Parathyroid adenoma (tissue), 2 donors: ENCODE measurements at regions not wholly inside any gene's neighbourhood (a gene's known extent, or its start where the extent isn't known, plus 50 kb on each side); places are given as distances from the start of the nearest gene placed in this dataset.

ENCODE experiments used
- H2AFZ ChIP-seq: fragments of 300-600 bp; sonication (generic); one replicate; pipeline ENCODE4 v1.7.0; 2017; ENCODE audit warnings: antibody characterized with exemption, mild to moderate bottlenecking
- H3K27ac ChIP-seq: fragments of 300-600 bp; sonication (generic); one replicate; pipeline ENCODE4 v1.7.0; 2017
- H3K27me3 ChIP-seq: fragments of 300-600 bp; sonication (generic); one replicate; pipeline ENCODE4 v1.7.0; 2017; ENCODE audit warnings: low read length; ENCODE audit not compliant: control insufficient read depth, insufficient read depth
- H3K36me3 ChIP-seq: fragments of 300-600 bp; sonication (generic); one replicate; pipeline ENCODE4 v1.7.0; 2017; ENCODE audit warnings: low read length; ENCODE audit not compliant: control insufficient read depth, insufficient read depth
- H3K4me1 ChIP-seq: fragments of 300-600 bp; sonication (generic); one replicate; pipeline ENCODE4 v1.7.0; 2017; ENCODE audit warnings: control low read depth
- H3K4me2 ChIP-seq: fragments of 300-600 bp; sonication (generic); one replicate; pipeline ENCODE4 v1.7.0; 2017; ENCODE audit warnings: low read length
- H3K4me3 ChIP-seq: fragments of 300-600 bp; sonication (generic); one replicate; pipeline ENCODE4 v1.7.0; 2017; ENCODE audit warnings: low read depth, low read length
- H3K79me2 ChIP-seq: fragments of 300-600 bp; sonication (generic); one replicate; pipeline ENCODE4 v1.7.0; 2017; ENCODE audit warnings: control low read depth
- H3K9ac ChIP-seq: fragments of 300-600 bp; sonication (generic); one replicate; pipeline ENCODE4 v1.7.0; 2017; ENCODE audit warnings: mild to moderate bottlenecking
- H3K9me3 ChIP-seq: fragments of 300-600 bp; sonication (generic); one replicate; pipeline ENCODE4 v1.7.0; 2017; ENCODE audit warnings: low read length; ENCODE audit not compliant: control insufficient read depth
- CTCF ChIP-seq: fragments of 300-600 bp; sonication (generic); IDR thresholded peaks from one replicate; pipeline ENCODE4 v1.7.0; 2017; ENCODE audit warnings: antibody characterized with exemption, mild to moderate bottlenecking
- donor health status: primary hyperparathyroidism.

GRCh38 chr6:90865513-90865912, 278.6 kb upstream of the MAP3K7 start:
- Histone ChIP-seq H3K9me3 (no peaks in the 10 kb centered on the region), H3K27me3 (no peaks in the 10 kb centered on the region), H2AFZ (no peak overlapping the region), H3K4me3 (no peak overlapping the region), H3K27ac (no peak overlapping the region), H3K4me1 (no peaks in the 10 kb centered on the region), H3K9ac (no peak overlapping the region), H3K4me2 (no peak overlapping the region), H3K36me3 (no peaks in the 10 kb centered on the region), H3K79me2 (no peaks in the 10 kb centered on the region)
- no peak for TF ChIP-seq CTCF

- Histone ChIP-seq H3K36me3 (no peaks in the 10 kb centered on the region), H3K27me3 (no peaks in the 10 kb centered on the region), H3K4me3 (no peak overlapping the region)
These were observed 276.2 kb upstream of the MAP3K7 start for GRCh38 chr6:90863043-90863442.

GRCh38 chr6:90860822-90861601, 274.1 kb upstream of the MAP3K7 start:
- Histone ChIP-seq H3K27ac (no peak overlapping the region), H3K36me3 (no peaks in the 10 kb centered on the region)
- TF ChIP-seq CTCF, result no peak

More at GRCh38 chr6:90863043-90863442, 276.2 kb upstream of the MAP3K7 start:
- H3K9me3 ChIP-seq, result no peaks in the 10 kb centered on the region
- H3K27ac ChIP-seq, result no peak overlapping the region
- H3K79me2 ChIP-seq, result no peaks in the 10 kb centered on the region
- no peak overlapping the region for H2AFZ ChIP-seq
- no peaks in the 10 kb centered on the region for H3K4me1 ChIP-seq
- no peak for TF ChIP-seq CTCF
- H3K4me2 ChIP-seq, result no peak overlapping the region
- H3K9ac ChIP-seq, result no peak overlapping the region

GRCh38 chr6:90859612-90860011, 272.7 kb upstream of the MAP3K7 start:
- H3K4me3 ChIP-seq, result no peak overlapping the region
- TF ChIP-seq CTCF, result no peak
- H3K79me2 ChIP-seq, result no peaks in the 10 kb centered on the region
- no peak overlapping the region for H2AFZ ChIP-seq
- H3K36me3 ChIP-seq, result no peaks in the 10 kb centered on the region
- no peak overlapping the region for H3K9ac ChIP-seq
- no peaks in the 10 kb centered on the region for H3K4me1 ChIP-seq
- H3K27me3 ChIP-seq, result no peaks in the 10 kb centered on the region
- H3K27ac ChIP-seq, result no peak overlapping the region
- no peak overlapping the region for H3K4me2 ChIP-seq
- no peaks in the 10 kb centered on the region for H3K9me3 ChIP-seq

More at GRCh38 chr6:90860822-90861601, 274.1 kb upstream of the MAP3K7 start:
- H3K4me2 ChIP-seq, result no peak overlapping the region
- H3K4me3 ChIP-seq, result no peak overlapping the region
- no peak overlapping the region for H3K9ac ChIP-seq
- H2AFZ ChIP-seq, result no peak overlapping the region
- no peaks in the 10 kb centered on the region for H3K79me2 ChIP-seq
- no peaks in the 10 kb centered on the region for H3K4me1 ChIP-seq
- H3K9me3 ChIP-seq, result no peaks in the 10 kb centered on the region
- no peaks in the 10 kb centered on the region for H3K27me3 ChIP-seq

GRCh38 chr6:90859056-90859455, 272.2 kb upstream of the MAP3K7 start:
- Histone ChIP-seq H2AFZ (no peak overlapping the region), H3K27ac (no peak overlapping the region), H3K4me1 (no peaks in the 10 kb centered on the region), H3K4me2 (no peak overlapping the region), H3K36me3 (no peaks in the 10 kb centered on the region), H3K27me3 (no peaks in the 10 kb centered on the region), H3K4me3 (no peak overlapping the region), H3K79me2 (no peaks in the 10 kb centered on the region), H3K9me3 (no peaks in the 10 kb centered on the region), H3K9ac (no peak overlapping the region)
- no peak for TF ChIP-seq CTCF
